ENCODE measurements at regions not wholly inside any gene's neighbourhood (a gene's known extent, or its start where the extent isn't known, plus 50 kb on each side); places are given as distances from the start of the nearest gene placed in this dataset.

GRCh38 chr3:56672-57071 lies 139.9 kb upstream of the CHL1 start:
- H2BK120ac ChIP-seq (ENCODE audit: low read depth, low read length) = no peak overlapping the region
- no peak overlapping the region for H2AK5ac ChIP-seq (ENCODE audit: low read depth, low read length)
- in situ Hi-C loops (cut with MboI; ENCODE audit: low sequenced_read_pairs) (no loop called here), intact Hi-C loops (cut with micrococcal nuclease) (no loop called here), dilution Hi-C loops (cut with HindIII; ENCODE audit: low sequenced_read_pairs, unreplicated experiment) (no loop called here)
- H3K4me1 ChIP-seq (ENCODE audit: control insufficient read depth, insufficient read depth, low read length) = no peaks in the 10 kb centered on the region
- no peak overlapping the region for H4K5ac ChIP-seq (ENCODE audit: low read depth, low read length)
- H3K14ac ChIP-seq (replicated peaks; ENCODE audit: low read depth, low read length) = no peak overlapping the region
- no peak overlapping the region for H3K23ac ChIP-seq (ENCODE audit: low read depth, low read length)
- ChIA-PET CTCF (no interaction called here), POLR2A (ENCODE audit: unreplicated experiment) (no interaction called here)
- no peak overlapping the region for H3K4me2 ChIP-seq (ENCODE audit: low read depth, low read length)
- BruUV-seq (replicated peaks) = no TSS peak
- no peak overlapping the region for H2BK15ac ChIP-seq (ENCODE audit: low read depth, low read length)
- no peak overlapping the region for H3K4me3 ChIP-seq (ENCODE audit: insufficient read depth, low read depth, low read length)
- no peaks in the 10 kb centered on the region for H3K27me3 ChIP-seq (ENCODE audit: control insufficient read depth, insufficient read depth, low read length)
- no peak overlapping the region for H2BK5ac ChIP-seq (ENCODE audit: low read depth, low read length, poor library complexity, severe bottlenecking)
- H3K56ac ChIP-seq (ENCODE audit: extremely low read depth, insufficient read depth, low read length) = no peak overlapping the region
- no peak overlapping the region for H3K4ac ChIP-seq (ENCODE audit: low read depth, low read length)
- no peak for TF ChIP-seq RFX5 (IDR thresholded peaks at IDR 0.05; ENCODE audit: low read depth, low read length)
- TF ChIP-seq, protein P1, sequence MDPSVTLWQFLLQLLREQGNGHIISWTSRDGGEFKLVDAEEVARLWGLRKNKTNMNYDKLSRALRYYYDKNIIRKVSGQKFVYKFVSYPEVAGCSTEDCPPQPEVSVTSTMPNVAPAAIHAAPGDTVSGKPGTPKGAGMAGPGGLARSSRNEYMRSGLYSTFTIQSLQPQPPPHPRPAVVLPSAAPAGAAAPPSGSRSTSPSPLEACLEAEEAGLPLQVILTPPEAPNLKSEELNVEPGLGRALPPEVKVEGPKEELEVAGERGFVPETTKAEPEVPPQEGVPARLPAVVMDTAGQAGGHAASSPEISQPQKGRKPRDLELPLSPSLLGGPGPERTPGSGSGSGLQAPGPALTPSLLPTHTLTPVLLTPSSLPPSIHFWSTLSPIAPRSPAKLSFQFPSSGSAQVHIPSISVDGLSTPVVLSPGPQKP (IDR thresholded peaks at IDR 0.05; ENCODE audit: borderline replicate concordance, low read depth, low read length) = no peak
- TF ChIP-seq CTCF (conservative IDR thresholded peaks at IDR 0.05; ENCODE audit: low read depth, low read length) = no peak
- no peak for TF ChIP-seq CEBPB (IDR thresholded peaks at IDR 0.05; ENCODE audit: low read depth, low read length)
- TF ChIP-seq SMC3 (IDR thresholded peaks at IDR 0.05; ENCODE audit: low read depth, low read length) = no peak
- no peak for TF ChIP-seq RCOR1 (IDR thresholded peaks at IDR 0.05; ENCODE audit: insufficient replicate concordance, low read length)
- TF ChIP-seq RAD21 (IDR thresholded peaks at IDR 0.05; ENCODE audit: low read length) = no peak
- TF ChIP-seq, protein P2, sequence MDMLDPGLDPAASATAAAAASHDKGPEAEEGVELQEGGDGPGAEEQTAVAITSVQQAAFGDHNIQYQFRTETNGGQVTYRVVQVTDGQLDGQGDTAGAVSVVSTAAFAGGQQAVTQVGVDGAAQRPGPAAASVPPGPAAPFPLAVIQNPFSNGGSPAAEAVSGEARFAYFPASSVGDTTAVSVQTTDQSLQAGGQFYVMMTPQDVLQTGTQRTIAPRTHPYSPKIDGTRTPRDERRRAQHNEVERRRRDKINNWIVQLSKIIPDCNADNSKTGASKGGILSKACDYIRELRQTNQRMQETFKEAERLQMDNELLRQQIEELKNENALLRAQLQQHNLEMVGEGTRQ (IDR thresholded peaks at IDR 0.05; ENCODE audit: low read depth, low read length) = no peak
- TF ChIP-seq POLR2A (IDR thresholded peaks at IDR 0.05; ENCODE audit: low read depth, low read length) = no peak
- no peak for TF ChIP-seq FOS (IDR thresholded peaks at IDR 0.05; ENCODE audit: low read depth, low read length)
- TF ChIP-seq MAZ (IDR thresholded peaks at IDR 0.05; ENCODE audit: borderline replicate concordance, low read depth, low read length) = no peak
- no peak for TF ChIP-seq BHLHE40 (IDR thresholded peaks at IDR 0.05; ENCODE audit: low read depth, low read length)
- no peak for TF ChIP-seq CHD1 (IDR thresholded peaks at IDR 0.05; ENCODE audit: low read depth, low read length)
- no peak for TF ChIP-seq MAFK (IDR thresholded peaks at IDR 0.05; ENCODE audit: low read depth, low read length)
- no peak for TF ChIP-seq MXI1 (IDR thresholded peaks at IDR 0.05; ENCODE audit: borderline replicate concordance, low read depth, low read length)
- H3K9ac ChIP-seq (ENCODE audit: low read depth, low read length) = no peak overlapping the region
- H4K8ac ChIP-seq (ENCODE audit: low read depth in 2 of 2, low read length in 2 of 2) = no peak overlapping the region
- no peak overlapping the region for H2AK9ac ChIP-seq (replicated peaks; ENCODE audit: low read depth, low read length, poor library complexity)
- no peaks in the 10 kb centered on the region for H3K9me3 ChIP-seq (ENCODE audit: control insufficient read depth, insufficient read depth, low read length)
- WGBS, 2 experiments (ENCODE audit: extremely low coverage in 2 of 2, insufficient read length in 1 of 2) = no CpG with 5 or more reads among the region's 4 CpGs
- H3K9me1 ChIP-seq (ENCODE audit: insufficient read depth, low read length) = no peaks in the 10 kb centered on the region
- DNase-seq (no peak), ATAC-seq (ENCODE audit: low read depth) (no peak)
- no peaks in the 10 kb centered on the region for H3K36me3 ChIP-seq (ENCODE audit: control insufficient read depth, insufficient read depth, low read length)
- no peak overlapping the region for H3K18ac ChIP-seq (ENCODE audit: low read depth, low read length)
- H4K20me1 ChIP-seq (ENCODE audit: insufficient read depth, low read length) = no peaks in the 10 kb centered on the region
- H3K27ac ChIP-seq (ENCODE audit: insufficient read depth, low read length) = no peak overlapping the region
- H3K79me1 ChIP-seq (ENCODE audit: low read depth in 1 of 2, low read length in 2 of 2) = no peaks in the 10 kb centered on the region
- H2AFZ ChIP-seq (replicated peaks; ENCODE audit: low read length, poor library complexity) = no peak overlapping the region
- no peak overlapping the region for H4K91ac ChIP-seq (ENCODE audit: insufficient read depth, low read depth, low read length)
- H2BK20ac ChIP-seq (ENCODE audit: low read depth, low read length) = no peak overlapping the region
